G401 (cell line): ENCODE measurements at regions not wholly inside any gene's neighbourhood (a gene's known extent, or its start where the extent isn't known, plus 50 kb on each side); places are given as distances from the start of the nearest gene placed in this dataset.
A peak's percentile ranks its signal among the peaks of the same experiment; 100 is the strongest.
"Not testable (repeated sequence)": the region's sequence is repeated elsewhere in the genome, so short reads cannot be mapped to it uniquely, and the experiment has no call there.

ENCODE experiments used
- DNase-seq: peaks from one replicate; pipeline ENCODE4 v3.0.0-alpha.2; 2015; ENCODE audit warnings: low spot score
- in situ Hi-C: cut with HindIII; loops from 2 replicates; pipeline ENCODE4 v1.10.0; 2016; ENCODE audit warnings: low sequenced_read_pairs, mixed read lengths

DNA sequence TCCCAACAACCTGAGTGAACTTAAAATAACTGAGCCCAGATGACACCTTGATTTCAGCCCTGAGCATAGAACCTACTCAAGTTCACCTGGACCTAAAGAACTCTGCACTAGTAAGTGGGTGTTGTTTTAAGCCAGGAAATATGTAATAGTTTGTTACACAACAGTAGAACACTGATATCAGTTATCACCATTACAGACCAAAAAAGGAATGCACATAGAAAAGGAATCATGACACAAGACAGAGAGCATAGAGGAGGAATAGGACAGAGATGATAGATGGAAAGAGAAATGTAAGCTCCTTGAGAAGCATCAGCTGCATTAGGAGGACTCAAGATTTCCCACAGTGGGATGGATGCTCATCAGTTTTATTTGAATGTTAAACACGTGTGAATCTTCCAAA, 1096.9 kb upstream of the SEMA6A start:
- in situ Hi-C loops: no loop called here
- no peak for DNase-seq

DNA sequence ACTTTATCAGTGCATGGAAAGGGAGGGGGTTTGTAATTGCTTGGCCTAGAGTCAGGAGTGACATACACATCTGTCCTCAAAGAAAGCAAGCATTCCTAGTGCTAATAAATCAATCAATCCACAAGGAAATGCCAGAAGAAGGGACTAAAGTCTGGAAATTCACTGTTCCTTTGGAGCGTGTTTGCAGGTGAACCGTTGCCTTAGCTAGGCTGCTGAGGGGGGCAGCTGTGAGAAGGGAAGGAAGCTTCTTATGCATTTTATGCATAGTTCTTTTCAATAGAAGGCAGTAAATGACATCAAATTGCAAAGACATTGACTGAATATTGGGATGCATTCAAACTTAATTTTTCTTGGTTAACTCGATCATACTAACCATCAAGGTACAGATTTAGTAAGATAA, 1092.5 kb upstream of the SEMA6A start:
- in situ Hi-C loops: no loop called here

DNA sequence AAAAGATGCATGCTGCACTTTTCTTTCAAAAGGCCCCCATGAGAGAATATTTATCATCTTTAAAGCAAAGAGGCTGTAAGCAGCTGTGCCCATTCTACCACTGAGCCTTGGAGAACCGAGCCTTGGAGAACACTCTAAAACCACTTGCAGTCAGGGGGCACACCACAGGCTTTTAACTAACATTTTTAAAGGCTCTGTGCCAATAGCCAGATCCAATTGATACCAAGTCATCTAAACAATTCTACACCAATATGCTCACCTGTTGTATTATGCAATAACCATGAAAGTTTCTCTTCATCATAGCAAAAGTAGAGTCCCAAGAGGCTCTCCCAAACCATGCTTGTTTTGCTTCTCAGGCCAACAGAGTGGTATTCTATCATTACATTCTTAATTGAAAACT, 1090.5 kb upstream of the SEMA6A start:
- DNase-seq: no peak
- in situ Hi-C loops: no loop called here

More for the DNA sequence above, 1092.5 kb upstream of the SEMA6A start:
- no peak for DNase-seq

DNA sequence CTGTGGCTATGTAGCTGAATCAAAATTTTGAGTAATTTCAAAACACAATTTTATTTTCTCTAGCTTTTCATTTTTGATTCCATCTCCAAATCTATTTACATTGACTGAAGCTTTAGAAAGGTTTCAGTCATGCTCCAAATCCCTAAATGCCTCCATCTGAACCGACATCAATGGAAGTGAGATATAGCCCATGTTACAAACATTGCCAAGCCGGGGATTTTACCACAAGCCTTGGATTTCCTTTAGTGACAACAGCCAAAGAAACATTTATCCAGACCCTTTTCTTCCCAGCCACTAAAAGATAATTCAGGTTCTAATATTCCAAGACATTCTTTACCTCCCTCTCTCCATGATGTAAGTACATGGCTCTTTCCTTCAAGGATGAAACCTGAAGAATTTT, 1087.7 kb upstream of the SEMA6A start:
- no peak for DNase-seq
- in situ Hi-C loops: no loop called here

DNA sequence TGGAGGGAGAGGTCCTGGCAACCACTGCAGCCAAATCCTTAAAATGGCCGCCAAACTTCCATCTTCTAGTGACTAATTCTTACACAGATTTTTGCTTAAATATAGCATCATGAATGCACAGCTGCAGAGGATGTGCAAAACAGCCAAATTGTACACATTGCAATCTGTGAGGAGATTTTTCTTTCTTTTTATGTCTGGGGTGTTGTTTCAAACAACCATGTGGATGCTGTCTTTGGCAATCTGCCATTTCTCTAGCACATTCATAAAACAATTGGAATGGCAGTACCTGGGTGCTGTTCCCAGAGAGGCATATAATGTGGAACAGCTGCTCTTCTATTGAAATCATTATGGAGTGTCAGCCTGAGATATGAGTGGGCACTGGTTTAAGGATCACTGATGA, 1082.9 kb upstream of the SEMA6A start:
- no peak for DNase-seq
- in situ Hi-C loops: no loop called here

DNA sequence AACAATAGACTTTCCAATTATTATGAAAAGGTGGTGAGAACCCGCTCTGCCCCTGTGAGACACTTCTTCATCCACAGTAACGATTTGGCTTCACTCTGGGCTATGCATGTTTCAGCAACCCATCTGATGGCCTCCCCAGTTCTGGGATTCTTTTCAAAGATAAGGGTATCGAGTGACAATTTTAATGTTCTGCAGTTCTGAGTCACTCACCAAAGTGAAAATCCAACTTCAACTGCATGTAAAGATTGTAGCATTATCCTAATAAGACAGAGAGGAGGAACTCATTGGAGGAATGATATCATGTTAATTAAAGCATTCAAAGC, 1078.3 kb upstream of the SEMA6A start:
- DNase-seq: no peak
- in situ Hi-C loops: no loop called here

DNA sequence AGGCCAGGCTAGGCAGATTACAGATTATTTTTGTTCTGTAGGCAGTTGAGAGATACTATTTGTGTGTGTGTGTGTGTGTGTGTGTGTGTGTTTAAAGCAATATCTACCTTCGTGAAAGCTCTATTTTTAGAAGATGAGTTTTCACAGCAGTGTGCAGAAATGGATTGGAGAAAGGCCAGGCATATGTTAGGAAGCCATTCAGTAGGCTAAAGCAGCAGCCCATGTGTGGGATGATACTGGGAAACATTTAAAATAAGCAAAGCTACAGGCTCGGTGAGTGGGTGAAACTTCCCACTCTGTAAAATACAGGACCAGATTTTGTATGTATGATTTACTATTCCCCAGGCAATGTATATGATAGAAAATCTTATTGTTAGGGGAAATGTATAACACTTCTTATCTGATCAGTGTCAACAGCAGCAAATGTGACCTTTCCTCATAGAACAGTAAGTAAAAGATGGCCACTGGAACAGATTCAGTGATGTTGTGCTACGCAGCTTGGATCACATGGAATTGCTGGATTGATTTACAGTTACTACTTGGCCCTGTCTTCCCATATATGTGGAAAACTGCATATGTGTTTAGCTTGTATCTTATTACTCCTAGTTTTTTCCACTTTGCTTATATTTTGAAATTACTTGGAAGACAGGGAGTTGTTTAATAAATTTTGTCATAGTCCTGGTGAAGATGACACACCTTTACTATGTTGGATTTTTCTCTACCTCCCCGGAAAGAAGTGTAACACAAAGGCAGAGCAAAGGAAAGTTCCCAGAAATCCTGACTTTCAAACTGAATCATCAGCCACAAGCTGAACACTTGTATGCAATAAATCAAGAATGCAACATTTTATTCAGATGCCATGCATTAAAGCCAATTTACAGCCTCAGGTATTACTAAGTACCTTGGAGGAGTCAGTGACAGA, 1077.7 kb upstream of the SEMA6A start:
- DNase-seq: peak; percentile 58
- in situ Hi-C loops: no loop called here

DNA sequence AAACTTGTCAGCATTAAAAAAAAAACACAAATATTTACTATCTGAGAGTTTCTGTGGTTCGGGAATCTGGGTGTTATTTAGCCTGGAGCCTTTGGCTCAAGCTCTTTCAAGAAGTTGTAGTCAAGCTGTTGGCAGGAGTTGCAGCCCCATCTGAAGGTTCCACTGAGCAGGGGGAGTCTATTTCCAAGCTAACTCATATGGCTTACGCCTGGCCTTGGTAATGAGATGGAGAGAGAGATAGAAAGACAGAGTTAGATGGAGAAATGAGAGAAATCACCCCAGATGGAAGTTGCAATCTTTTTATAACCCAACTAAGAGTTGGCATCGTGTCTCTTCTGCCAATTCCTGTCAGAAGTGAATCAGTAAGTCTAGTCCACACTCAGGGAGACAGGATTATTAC, 1075.2 kb upstream of the SEMA6A start:
- DNase-seq: no peak
- in situ Hi-C loops: no loop called here

DNA sequence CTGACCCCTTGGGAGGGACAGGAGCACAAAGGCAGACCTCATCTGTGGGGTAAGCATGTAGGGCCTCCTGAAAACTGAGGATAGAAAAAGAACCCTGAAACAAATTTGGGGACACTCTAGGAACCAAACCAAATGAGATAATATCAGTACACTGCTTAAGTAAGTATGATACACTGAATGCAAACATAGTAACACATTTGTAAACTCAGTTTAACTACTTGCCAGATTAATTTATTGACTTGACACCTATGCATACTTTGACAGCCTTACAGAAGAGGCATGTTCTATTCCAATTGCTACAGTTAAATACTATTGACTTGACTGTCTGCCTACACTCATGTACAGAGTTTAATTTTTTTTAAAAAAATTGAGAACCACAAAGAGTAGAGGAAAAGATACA, 1070.8 kb upstream of the SEMA6A start:
- DNase-seq: no peak
- in situ Hi-C loops: no loop called here

DNA sequence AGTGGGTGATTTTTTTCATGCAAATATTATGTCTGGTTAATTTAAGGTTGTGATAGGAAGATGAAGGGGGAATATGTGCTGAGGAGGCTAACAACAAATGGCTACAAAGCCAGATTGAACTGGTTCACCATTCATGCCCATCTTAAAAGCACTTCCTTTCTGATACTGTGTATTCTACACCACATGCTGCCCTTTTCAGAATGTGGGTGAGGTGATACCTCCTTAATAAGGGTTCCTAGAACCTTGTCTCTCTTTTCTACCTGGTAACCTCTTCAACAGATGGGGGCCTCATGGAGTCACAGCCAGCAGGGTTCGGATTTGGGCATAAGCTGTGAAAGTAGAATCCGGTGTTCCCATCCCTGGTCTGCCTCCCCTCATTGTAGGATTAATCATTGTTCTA, 1064.0 kb upstream of the SEMA6A start:
- in situ Hi-C loops: no loop called here
- DNase-seq: no peak

DNA sequence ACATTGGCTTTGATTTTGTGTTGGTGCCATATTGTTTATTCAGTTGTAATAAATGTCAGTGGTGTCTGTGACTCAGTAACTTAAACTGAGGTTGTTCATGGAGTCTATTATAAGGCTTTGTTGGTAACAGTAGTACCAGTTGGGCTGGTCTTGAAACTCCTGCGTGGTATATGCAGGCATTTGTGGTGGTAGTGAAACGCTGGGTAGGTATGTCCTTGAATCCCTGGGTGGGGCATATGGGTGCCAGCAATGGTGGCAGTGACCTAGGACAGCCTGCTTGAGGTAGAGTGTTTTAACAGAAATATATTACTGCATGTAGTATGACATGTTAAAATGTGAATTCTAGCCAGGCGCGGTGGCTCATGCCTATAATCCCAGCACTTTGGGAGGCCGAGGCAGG, 1058.5 kb upstream of the SEMA6A start:
- no peak for DNase-seq
- in situ Hi-C loops: no loop called here

DNA sequence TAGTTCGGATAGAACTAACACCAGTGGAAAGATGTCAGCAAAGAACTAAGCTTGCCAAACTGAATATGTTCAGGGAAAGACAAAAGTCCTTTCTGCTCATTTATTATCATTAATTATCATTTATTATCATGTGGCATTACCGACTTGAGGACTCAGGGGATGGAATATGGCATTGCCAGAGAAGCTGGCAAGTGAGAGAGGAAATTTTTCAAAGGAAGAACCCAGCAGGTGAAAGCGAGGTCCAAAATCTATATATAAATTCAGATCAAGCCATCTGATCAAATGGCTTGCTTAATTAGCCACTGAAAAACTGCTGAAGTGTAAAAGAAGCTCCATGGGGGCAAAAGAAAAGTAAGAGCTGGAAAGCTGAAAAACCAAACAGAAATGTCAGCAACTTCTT, 1049.6 kb upstream of the SEMA6A start:
- in situ Hi-C loops: no loop called here
- peak; percentile 81 for DNase-seq

DNA sequence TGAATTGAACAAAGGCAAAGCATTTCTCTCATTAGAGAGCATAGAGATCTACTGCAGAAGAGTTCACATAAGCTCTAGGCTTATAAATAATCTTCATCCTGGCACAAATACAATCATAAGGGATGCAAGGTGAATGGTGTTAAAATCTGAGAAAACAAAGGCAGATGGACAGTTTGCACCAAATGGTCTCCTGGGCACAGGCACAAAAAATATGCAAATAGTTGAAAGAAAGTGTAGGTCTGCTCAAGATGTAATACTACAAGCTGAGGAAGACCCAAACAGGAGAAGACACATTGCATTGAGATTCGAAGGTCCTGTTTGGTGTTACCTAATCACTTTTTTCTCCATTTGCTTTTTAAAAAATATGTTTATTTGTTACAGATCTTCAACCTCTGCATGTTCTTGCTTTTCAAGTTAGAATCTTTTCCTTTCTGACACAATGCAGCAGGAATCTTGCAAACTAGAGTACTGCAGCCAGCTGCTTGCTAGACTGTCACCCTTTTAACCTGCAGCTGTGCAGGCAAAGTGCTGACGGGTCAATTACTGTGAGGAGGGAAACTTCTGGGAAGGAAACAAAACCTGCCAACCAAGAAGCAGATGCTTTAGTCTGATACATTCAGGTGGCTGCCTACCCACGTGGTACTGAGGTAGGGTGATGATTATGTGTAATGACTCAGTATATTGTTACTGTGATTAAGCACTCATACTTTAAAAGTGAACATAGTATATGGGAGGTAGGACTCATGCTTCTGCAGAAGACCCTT, 1048.6 kb upstream of the SEMA6A start:
- in situ Hi-C loops: no loop called here
- DNase-seq: peak; percentile 97

DNA sequence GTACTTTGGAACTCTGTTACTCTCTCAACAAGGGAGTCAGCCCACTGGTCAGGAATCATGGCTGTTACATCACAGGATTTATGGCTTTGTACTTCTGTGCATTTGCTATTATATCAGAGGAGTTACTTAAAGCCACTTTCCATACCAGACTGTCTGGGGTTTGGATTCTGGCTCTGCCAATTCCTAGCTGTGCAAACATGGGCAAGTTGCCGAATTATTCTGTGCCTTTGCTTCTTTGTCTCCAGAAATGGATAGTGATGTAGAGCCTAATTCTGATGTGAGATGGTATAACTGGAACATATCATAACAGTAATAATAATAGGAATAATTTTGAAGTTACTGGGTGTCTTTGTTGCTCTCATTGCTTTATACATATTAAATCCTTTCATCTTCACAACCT, 1047.3 kb upstream of the SEMA6A start:
- in situ Hi-C loops: no loop called here
- DNase-seq: peak; percentile 95

DNA sequence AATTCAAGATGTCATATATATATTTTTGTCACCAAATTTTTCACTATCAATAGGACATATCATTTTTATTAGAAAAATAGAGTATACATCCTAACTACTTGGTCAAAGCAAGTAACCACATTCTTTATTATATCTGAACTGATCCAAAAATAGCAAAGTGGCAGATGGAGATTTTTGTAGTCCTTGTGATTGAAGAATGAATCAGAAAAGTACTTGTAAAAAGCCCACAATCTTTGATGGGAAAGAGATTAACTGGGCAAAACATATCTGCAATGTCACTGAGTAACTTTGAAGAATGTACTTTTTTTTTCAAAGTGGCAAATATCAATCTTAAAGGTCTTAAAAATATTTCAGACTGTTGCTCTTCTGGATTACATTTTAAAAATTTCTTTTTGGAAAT, 1040.6 kb upstream of the SEMA6A start:
- DNase-seq: peak; percentile 47
- in situ Hi-C loops: no loop called here

DNA sequence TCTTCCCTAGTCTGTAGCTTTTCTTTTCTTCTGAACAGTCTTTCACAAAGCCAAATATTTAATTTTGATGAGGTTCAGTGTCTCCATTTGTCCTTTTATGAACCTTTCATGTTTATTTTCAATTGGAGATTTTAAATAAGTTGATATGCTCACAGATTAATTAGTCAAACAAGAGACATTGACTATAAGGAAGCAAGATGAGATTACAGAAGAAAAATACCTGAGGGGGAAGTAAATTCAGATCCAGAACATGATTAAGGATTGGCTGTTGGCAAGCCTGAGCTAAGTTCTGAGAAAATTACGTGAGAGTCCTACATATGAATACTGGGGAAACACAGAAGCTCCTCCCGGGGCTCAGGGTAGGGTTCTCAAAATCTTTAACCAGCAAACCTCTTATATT, 1039.8 kb upstream of the SEMA6A start:
- no peak for DNase-seq
- in situ Hi-C loops: no loop called here

DNA sequence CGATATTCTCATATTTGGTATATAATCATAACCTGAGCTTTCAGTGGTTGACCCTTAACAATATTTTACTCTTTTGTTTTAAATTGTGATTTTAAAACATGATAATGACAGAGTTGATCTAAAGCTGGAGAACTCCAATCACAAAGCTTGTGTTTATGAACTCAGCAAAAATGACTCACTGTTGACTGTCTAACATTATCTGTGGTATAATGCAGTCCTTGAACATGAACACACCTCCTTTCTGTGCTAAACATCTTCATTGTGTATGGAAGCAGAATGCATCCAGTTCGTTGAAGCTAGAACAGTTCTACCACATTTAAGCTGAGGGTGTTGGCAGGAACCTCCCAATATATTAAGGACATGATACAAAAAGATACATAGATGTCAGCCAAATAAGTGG, 1030.2 kb upstream of the SEMA6A start:
- in situ Hi-C loops: no loop called here

DNA sequence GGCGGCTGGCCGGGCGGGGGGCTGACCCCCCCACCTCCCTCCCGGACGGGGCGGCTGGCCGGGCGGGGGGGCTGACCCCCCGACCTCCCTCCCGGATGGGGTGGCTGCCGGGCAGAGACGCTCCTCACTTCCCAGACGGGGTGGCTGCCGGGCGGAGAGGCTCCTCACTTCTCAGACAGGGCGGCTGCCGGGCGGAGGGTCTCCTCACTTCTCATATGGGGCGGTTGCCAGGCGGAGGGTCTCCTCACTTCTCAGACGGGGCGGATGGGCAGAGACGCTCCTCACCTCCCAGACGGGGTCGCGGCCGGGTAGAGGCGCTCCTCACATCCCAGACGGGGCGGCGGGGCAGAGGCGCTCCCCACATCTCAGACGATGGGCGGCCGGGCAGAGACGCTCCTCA, 1025.2 kb upstream of the SEMA6A start:
- in situ Hi-C loops, DNase-seq: not testable (repeated sequence)

More for the DNA sequence above, 1030.2 kb upstream of the SEMA6A start:
- no peak for DNase-seq

DNA sequence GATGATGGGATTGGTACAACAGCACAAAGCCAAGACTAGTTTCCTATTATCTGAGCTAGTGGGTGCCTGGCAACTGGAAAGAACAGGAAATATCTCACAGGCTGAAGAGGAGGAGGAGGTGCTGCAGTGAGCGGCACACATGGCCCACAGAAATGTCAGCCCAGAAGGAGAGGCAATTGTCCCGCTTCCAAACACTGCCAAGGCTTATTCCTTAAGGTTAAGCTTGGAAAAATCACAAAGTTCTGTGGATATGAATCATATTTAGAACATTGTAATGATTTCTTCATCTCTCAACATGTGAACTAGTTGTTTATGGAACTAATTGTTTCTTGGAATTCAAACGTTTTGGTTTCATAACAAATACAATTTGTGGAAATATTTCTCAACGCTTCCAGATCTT, 1019.5 kb upstream of the SEMA6A start:
- in situ Hi-C loops: no loop called here
- DNase-seq: peak; percentile 53

DNA sequence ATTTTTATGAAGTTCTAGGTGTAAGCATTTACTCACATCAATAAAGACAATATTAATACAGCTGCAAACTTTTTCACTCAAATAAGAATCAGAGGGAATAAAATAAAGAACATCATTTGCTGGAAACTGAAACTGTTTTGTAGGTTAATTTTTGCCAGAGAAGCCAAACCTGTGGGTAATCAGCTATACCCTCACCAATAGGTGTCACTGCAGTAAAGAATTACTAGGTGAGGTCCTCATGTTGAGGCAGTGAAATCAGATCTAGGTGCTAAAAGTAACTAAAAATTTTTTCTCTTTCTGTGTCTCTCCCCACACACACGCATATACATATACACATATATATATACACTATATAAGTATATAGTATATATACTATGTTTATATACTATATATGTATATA, 1016.3 kb upstream of the SEMA6A start:
- in situ Hi-C loops: no loop called here
- no peak for DNase-seq

DNA sequence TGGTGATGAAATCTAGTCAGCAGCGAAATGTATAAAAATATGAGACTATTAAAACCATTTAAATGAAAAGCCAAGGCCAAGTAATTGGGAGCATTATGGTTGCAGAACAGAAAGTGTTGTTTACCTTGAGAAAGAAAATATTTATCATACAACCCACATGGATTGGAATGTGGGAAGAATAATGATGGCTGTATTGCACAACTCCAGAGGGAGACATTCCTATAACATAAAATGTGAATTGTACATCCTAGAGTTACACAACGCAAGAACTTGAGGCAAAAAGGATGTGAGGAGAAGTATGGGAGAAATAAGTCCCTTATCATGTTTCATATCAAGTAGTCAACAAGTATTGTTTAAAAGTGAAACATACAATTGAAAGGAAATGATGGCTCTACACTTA, 1014.0 kb upstream of the SEMA6A start:
- in situ Hi-C loops: no loop called here
- DNase-seq: no peak
